ENCODE measurements at regions not wholly inside any gene's neighbourhood (a gene's known extent, or its start where the extent isn't known, plus 50 kb on each side); places are given as distances from the start of the nearest gene placed in this dataset.
A peak's percentile ranks its signal among the peaks of the same experiment; 100 is the strongest.

DNA sequence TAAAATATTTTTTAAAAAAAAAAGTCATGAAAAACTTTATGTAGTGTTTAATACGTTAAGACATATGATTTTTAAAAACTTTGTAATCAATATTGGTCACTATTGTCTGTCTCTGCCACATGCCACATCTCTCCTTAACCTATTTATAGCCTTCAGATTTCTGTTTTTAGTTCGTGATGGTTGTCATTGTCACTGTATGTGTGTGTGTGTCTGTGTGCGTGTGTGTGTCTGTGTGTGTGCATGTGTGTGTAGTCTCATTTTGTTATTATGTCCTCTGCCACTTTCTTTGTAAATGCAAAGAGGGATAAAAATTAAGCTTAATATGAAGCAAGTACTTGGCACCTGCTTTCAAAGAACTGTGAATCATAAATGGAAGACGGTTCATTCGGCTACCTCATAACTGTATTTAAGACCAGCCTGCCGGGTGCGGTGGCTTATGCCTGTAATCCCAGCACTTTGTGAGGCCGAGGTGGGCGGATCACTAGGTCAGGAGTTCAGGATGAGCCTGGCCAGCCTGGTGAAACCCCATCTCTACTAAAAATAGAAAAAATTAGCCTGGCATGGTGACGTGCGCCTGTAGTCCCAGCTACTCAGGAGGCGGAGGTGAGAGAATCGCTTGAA is 354.0 kb downstream of the ARL4A start:
- no peaks in the 10 kb centered on the region for H3K27me3 ChIP-seq (ENCODE audit: control insufficient read depth, insufficient read depth, low read length)
- no peak for DNase-seq (ENCODE audit: low read depth)
- no peaks in the 10 kb centered on the region for H3K36me3 ChIP-seq (ENCODE audit: control insufficient read depth, insufficient read depth, low read length)
- H3K4me3 ChIP-seq (ENCODE audit: low read depth, low read length), result no peak overlapping the region
- TF ChIP-seq, protein P1, sequence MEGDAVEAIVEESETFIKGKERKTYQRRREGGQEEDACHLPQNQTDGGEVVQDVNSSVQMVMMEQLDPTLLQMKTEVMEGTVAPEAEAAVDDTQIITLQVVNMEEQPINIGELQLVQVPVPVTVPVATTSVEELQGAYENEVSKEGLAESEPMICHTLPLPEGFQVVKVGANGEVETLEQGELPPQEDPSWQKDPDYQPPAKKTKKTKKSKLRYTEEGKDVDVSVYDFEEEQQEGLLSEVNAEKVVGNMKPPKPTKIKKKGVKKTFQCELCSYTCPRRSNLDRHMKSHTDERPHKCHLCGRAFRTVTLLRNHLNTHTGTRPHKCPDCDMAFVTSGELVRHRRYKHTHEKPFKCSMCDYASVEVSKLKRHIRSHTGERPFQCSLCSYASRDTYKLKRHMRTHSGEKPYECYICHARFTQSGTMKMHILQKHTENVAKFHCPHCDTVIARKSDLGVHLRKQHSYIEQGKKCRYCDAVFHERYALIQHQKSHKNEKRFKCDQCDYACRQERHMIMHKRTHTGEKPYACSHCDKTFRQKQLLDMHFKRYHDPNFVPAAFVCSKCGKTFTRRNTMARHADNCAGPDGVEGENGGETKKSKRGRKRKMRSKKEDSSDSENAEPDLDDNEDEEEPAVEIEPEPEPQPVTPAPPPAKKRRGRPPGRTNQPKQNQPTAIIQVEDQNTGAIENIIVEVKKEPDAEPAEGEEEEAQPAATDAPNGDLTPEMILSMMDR (IDR thresholded peaks at IDR 0.05; ENCODE audit: insufficient read depth, low read length, poor library complexity, severe bottlenecking), result no peak

DNA sequence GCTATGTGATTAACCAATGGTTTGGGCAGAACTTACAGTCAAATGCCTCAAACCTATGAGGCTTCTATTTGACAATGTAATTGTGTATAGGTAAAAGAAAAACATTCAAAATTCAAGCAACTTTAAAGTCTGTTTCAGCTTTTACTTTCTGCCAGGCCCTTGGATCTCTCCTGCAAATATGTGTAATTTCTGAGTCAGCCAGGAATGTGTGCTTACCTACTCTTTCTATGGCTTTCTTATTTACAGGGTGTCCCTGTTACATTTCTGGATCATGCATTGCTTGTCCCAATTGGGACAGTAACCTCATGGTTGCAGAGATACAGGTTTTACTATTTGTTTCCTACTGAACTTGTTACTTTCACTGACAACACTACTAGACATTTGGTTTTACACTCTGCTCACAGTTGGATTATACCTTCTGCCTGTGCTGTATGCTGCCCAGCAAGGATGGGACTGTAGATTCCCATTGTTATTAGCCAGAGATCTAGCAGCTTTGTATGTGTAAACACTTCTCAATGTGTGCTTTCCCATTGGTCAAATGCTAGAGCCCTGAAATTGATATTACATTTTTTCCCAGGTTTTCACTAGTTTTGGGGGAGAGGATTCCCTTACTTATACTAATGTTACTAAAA is 355.3 kb downstream of the ARL4A start:
- no peaks in the 10 kb centered on the region for H3K36me3 ChIP-seq (ENCODE audit: control insufficient read depth, insufficient read depth, low read length)
- TF ChIP-seq, protein P1 (IDR thresholded peaks at IDR 0.05; ENCODE audit: insufficient read depth, low read length, poor library complexity, severe bottlenecking), result no peak
- no peak overlapping the region for H3K4me3 ChIP-seq (ENCODE audit: low read depth, low read length)
- peak; percentile 9 for DNase-seq (ENCODE audit: low read depth)
- H3K27me3 ChIP-seq (ENCODE audit: control insufficient read depth, insufficient read depth, low read length), result no peaks in the 10 kb centered on the region

DNA sequence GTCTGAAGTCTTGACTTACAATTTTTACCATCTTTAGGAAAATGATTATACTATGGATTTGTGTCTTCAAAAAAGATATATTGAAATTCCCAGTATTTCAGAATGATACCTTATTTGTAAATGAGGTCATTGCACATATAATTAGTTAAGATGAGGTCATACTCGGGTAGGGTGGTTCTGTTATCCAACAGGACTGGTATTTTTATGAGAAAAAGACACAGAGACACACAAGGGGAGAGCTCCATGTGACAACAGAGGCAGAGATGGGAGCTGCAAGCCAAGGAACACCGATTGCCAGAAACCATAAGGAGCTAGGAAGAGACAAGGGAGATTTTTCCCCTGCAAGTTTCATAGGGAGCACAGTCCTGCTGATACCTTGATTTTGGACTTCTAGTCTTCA is 356.9 kb downstream of the ARL4A start:
- Histone ChIP-seq H3K4me3 (ENCODE audit: low read depth, low read length) (no peak overlapping the region), H3K27me3 (ENCODE audit: control insufficient read depth, insufficient read depth, low read length) (no peaks in the 10 kb centered on the region), H3K36me3 (ENCODE audit: control insufficient read depth, insufficient read depth, low read length) (no peaks in the 10 kb centered on the region)
- DNase-seq (ENCODE audit: low read depth), result no peak
- TF ChIP-seq, protein P1 (IDR thresholded peaks at IDR 0.05; ENCODE audit: insufficient read depth, low read length, poor library complexity, severe bottlenecking), result no peak

DNA sequence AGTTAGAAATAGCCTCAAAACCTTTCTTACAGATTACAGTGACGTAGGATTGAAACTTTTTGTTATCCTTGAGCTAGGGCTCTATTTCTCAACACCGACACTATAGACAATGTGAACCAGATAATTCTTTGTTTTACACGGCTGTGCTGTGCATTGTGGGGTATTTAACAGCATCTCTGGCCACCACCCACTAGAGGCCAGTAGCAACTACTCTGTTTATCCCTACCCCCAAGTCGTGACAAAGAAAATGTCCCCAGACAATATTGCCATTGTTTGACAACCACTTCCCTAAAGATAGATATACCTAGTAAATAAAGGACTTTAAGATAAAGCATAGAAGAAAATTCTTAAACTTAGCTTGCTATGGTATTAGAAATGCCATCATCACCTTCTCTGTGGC is 359.6 kb downstream of the ARL4A start:
- TF ChIP-seq, protein P1 (IDR thresholded peaks at IDR 0.05; ENCODE audit: insufficient read depth, low read length, poor library complexity, severe bottlenecking), result no peak
- Histone ChIP-seq H3K36me3 (ENCODE audit: control insufficient read depth, insufficient read depth, low read length) (no peaks in the 10 kb centered on the region), H3K4me3 (ENCODE audit: low read depth, low read length) (no peak overlapping the region), H3K27me3 (ENCODE audit: control insufficient read depth, insufficient read depth, low read length) (no peaks in the 10 kb centered on the region)
- DNase-seq (ENCODE audit: low read depth), result no peak

DNA sequence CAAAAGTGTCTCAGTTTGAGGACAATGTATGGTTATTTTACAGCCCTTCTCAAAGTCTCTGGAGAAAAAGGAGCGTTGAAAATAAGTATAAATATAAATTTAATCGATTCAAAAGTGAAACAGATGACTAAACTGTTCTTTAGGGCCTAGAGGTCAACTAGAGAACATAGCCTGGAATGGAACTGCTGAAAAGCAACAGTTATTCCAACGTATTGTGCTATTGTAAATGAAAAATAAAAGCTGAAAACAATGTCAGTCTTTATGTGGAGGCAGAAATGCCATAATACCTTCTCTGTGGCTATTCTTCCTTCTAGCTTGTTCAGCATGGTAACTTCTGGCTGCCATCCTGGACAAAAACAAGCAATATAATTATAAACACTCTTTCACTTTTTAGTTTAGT is 362.5 kb downstream of the ARL4A start:
- TF ChIP-seq, protein P1 (IDR thresholded peaks at IDR 0.05; ENCODE audit: insufficient read depth, low read length, poor library complexity, severe bottlenecking), result no peak
- DNase-seq (ENCODE audit: low read depth), result no peak
- no peaks in the 10 kb centered on the region for H3K36me3 ChIP-seq (ENCODE audit: control insufficient read depth, insufficient read depth, low read length)
- no peaks in the 10 kb centered on the region for H3K27me3 ChIP-seq (ENCODE audit: control insufficient read depth, insufficient read depth, low read length)
- H3K4me3 ChIP-seq (ENCODE audit: low read depth, low read length), result no peak overlapping the region

DNA sequence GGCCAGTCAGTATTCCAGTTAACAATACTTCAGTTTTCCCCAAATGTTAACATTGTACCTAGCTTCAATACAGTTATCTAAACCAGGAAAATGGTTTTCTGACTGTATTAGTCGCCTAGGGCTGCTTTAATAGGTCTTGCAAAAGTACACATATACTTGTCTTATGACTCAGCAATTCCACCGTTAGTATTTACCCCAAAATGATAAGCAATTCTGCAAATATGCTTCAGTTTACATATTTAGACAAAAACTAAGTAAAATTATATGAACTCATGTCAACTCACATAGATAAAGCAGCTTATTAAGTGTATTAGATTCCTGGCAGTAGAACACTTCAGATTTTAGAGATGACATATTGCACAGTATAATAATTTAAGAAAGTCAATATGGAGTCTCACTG is 363.3 kb downstream of the ARL4A start:
- Histone ChIP-seq H3K36me3 (ENCODE audit: control insufficient read depth, insufficient read depth, low read length) (no peaks in the 10 kb centered on the region), H3K27me3 (ENCODE audit: control insufficient read depth, insufficient read depth, low read length) (no peaks in the 10 kb centered on the region), H3K4me3 (ENCODE audit: low read depth, low read length) (no peak overlapping the region)
- TF ChIP-seq, protein P1 (IDR thresholded peaks at IDR 0.05; ENCODE audit: insufficient read depth, low read length, poor library complexity, severe bottlenecking), result no peak
- DNase-seq (ENCODE audit: low read depth), result peak; percentile 2
